GM18909 (cell line): ENCODE measurements at regions not wholly inside any gene's neighbourhood (a gene's known extent, or its start where the extent isn't known, plus 50 kb on each side); places are given as distances from the start of the nearest gene placed in this dataset.

Source experiments
- ATAC-seq: cut with Tn5 transposase; IDR thresholded peaks from one replicate; pipeline ENCODE4 v1.9.1; 2021; ENCODE audit warnings: mild to moderate bottlenecking; ENCODE audit not compliant: unreplicated experiment, poor library complexity

DNA sequence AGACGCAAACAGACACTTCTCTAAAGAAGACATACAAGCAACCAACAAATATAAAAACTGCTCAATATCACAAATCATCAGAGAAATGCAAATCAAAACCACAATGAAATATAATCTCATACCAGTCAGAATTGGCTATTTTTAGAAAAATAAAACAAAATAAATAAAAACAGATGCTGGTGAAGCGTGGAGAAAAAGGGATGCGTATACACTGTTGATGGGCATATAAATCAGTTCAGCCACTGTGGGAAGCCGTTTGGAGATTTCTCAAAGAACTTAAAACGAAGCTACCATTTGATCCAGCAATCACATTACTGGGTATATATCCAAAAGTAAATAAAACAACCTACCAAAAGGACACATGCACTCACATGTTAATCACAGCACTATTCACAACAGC is 206.2 kb downstream of the HNMT start:
- ATAC-seq, result no peak

DNA sequence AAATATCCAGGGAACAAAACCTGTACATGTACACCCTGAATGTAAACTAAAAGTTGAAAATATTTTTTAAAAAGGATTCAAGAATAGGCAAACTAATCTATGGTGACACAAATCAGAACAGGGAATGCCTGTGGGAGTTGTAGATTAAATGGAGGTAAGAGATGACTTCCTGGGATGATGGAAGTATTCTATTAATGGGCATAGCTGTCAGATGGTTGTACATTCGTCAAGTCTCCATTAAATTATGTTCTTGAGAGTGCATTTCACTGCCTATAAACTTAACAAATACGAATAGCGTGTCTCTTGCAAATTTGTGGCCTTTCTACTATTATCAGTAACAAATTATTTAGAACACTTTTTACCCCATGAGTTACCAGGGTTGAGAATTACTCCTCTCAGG is 207.0 kb downstream of the HNMT start:
- ATAC-seq, result no peak

DNA sequence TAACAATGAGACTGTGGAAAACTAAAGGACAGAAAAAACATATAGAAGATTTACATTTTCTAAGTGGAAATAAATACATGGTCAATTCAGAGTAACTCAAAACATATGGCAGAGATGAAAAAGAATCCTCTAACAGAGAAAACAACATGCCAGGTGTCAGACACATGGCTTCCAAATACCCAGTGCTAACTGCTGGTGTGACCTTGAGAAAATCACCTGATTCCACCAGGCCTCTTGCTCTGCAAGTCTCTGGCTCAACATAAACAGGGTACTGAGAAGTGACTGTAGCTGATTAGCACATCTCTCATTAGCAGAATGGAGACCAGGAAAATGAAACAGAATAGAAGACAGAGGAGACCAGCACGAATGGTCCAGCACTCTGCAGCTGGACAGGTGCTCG is 210.8 kb downstream of the HNMT start:
- ATAC-seq, result no peak

GRCh38 chr2:138176862-138177439 is 212.7 kb downstream of the HNMT start:
- ATAC-seq, result no peak

GRCh38 chr2:138177693-138178092 is 213.4 kb downstream of the HNMT start:
- no peak for ATAC-seq

GRCh38 chr2:138180692-138181386 is 216.6 kb downstream of the HNMT start:
- no peak for ATAC-seq

- ATAC-seq, result no peak
Measured at GRCh38 chr2:138182250-138182936, 218.1 kb downstream of the HNMT start.

DNA sequence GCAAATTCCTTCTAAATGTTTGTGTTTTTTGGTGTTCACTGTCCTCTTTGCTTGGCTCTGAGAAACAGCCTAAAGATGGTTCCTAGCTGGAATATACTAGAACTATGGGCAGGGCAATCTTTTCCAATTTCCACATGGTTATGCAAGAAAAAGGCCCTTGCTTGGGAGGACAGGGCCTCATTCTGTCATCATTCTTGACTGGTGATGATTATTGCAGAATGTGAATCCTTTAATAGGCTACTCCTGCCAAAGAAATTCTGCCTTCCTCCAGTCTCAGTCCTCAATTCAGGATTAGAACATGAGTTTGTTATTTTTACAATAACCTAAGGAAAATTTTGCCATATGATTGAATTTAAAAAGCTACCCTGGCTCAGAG is 218.7 kb downstream of the HNMT start:
- no peak for ATAC-seq

GRCh38 chr2:138183705-138184104 is 219.4 kb downstream of the HNMT start:
- ATAC-seq, result no peak

DNA sequence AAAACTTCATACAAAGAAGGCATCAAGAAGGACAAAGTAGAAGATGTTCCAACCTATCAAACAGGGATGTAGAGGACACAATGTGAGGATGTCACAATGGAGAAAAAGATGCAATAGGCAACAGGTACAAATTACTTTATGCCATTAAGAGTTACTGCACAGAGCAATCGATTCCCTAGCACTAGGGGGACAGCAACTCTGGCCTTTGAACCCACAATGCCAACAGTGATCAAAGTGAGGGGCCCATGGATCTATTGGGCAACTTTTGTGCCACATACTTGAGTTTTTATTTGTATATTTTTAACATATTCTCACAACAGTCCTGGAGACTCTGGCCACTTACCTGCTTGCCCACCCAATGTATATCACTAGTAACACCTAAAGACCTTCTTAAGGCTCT is 220.2 kb downstream of the HNMT start:
- ATAC-seq, result no peak

DNA sequence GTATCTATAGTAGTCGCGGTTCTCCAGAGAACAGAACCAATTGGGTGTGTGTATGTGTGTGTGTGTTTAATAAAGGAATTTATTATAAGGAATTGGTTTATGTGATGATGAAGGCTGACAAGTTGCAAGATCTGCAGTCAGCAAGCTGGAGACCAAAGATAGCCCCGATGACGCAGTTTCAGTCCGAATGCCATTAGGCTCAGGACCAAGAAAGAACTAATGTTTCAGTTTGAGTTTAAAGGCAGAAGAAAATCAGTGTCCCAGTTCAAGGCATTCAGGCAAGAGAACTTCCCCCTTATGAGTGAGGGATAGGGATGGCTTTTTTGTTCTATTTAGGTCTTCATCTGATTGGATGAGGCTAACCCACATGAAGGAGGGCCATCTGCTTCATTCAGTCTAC is 221.6 kb downstream of the HNMT start:
- ATAC-seq, result no peak

DNA sequence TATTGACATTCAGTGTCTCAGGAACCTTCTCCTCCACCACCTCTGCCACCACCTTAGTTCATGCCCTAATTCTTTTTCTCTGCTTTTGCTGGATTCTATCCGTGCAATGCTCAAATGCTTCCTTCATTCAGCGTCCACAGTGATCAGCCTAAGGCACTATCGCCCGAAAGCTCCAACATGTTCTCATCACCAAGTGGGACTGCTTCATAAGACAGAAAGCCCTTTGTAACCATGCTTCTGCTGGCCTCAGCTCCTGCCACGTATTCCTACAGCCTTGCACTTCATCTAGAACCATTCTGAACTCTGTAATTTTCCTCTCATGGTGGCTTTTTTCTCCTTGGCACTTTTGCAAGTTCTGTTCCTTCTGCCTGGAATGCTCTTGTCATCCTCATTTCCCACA is 222.9 kb downstream of the HNMT start:
- ATAC-seq, result no peak

DNA sequence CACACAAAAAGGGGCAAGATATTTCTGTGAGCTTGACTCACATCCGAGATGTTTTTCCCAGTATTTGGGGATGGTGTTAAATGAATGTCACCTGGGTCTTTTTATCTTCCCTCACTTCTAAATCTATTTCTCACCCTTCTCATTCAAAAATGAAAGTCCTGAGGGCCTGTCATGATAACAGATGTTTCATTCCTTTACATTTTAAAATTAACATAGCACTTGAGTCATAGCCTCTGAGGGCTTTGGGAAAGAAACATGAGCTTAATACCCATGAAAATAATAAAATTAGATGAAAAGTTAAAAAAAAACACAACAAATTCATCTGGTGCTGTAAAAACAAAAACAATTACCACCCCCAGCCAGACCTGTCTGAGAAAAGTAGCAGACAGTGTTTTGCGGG is 226.7 kb downstream of the HNMT start:
- no peak for ATAC-seq

DNA sequence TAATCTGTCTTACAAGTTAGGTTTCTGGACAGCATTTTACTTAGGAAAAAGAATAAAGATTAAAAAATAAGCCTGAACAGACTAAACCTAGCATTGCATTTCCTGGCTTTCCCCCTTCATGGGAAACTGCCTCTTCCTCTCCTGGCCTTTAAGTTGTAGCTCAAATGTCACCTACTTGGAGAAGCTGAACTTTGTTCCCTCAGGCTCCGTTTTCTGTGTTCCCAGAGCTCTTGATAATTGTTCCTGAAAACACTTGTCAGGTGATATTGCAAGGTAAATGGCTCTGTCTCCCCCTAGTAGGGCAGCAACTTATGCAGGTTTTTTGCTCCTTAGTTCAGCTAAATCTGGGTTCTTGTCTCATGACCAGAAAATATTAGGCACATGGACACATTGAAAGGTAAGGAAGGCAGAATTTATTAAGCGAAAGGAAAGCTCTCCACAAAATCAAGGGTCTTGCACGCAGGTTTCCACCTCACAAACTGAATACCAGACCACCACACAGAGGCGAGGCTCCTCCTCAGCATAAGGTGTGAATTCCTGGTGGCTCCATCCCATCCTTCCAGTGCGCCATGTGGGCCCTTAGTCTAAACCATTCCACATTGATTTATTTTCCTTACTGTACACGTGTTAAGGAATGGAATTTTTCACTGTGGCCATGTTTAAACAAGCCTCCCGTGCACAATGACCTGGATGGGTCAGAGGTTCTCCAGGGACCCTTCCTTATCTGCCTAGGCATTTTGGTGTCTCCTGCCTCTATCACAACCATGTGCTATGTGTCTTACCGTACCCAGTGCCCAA is 229.3 kb downstream of the HNMT start:
- no peak for ATAC-seq

DNA sequence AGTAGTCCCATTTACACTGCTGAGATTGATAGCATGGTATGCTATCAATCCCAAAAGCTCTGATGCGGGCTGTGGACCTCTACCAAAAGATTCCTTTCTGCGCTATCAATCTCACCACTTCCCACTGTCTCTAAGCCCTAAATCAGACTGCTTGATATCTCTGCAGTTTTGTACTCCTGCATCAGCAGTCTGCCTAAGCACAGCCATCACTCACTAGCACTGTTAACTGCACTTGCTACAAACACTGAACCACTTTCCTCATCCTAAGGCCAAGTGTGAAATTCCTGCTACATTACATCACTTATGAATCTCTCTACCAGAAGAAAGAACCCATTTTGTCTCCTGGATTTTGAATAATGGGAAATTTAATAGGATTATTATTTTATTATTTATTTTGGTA is 237.0 kb downstream of the HNMT start:
- ATAC-seq, result no peak

DNA sequence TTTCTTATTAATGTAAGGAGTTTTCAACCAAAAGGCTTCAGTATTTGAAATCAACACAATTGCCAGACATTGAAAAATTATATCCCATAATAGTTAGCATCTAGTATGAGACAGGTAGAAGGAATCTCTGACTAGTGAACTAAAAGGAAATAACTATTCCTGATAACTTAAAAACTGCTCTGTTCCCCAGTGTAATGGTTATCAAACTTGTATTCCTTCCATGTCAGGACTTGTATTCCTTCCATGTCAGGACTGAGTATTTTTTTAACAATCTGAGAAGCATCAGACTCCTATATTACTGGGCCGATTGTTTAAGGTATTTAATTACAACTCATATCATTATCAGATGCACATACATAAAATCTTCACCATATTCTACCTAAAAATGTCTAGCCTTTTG is 238.5 kb downstream of the HNMT start:
- ATAC-seq, result no peak

GRCh38 chr2:138205281-138205680 is 241.0 kb downstream of the HNMT start:
- no peak for ATAC-seq

- no peak for ATAC-seq
Measured at GRCh38 chr2:138207074-138207930, 243.0 kb downstream of the HNMT start.

DNA sequence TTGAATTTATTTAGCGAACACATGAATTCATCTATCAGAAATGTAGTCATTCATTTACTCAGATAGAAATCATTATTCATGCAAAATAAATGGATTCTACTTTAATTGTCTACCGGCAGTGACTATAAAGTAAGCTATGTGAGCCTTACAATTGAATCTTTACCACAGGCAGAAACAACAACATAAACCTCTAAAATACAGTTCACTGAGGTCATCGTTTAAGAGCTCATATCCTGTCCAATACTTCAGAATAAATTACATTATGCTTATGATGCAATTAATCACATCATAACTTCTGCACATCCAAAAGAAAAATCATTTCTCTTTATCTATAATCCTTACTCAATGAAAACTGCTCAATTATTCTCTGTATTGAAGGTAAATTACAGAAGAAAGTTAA is 244.7 kb downstream of the HNMT start:
- ATAC-seq, result no peak

DNA sequence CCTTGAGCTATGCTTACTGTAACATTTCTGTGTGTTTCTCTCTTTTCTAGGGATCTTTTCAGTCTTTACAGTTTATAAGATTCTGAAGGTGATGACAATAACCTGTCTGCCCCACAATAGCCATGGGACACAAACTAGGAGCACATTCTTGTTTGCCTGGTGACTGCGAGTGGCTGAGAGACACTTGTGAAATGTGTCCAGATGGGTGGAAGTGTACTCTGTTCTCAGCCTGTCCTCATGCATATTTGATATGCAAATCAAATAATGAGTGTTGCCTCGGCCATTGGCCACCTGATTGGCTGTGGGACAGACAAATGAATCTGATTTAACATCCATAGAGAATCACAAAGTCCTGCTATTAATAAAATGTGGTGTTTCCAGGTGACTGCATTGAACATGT is 246.2 kb downstream of the HNMT start:
- no peak for ATAC-seq
